ENCODE measurements at regions not wholly inside any gene's neighbourhood (a gene's known extent, or its start where the extent isn't known, plus 50 kb on each side); places are given as distances from the start of the nearest gene placed in this dataset.
"Not testable (repeated sequence)": the region's sequence is repeated elsewhere in the genome, so short reads cannot be mapped to it uniquely, and the experiment has no call there.

DNA sequence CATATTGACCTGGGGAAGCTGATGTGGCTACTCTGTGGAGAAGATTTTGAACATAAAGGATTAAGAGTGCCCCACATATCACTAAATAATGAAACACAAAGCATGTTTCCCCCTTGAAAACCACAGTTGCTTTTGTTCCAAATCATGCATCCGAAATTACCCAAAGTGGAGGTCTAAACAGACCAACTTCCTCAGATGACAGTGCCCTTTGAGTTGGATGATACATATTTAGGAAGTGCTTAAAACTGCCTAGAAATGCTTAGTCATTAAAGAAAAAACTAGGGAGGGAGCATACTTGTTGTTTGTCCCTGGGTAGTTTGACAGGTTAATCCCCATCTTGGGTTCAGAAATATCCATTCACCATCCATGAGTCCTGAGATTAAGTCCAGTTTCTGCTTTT lies 1070.3 kb downstream of the SUCLG1 start:
- no peak for DNase-seq (ENCODE audit: low read depth in 2 of 2)

DNA sequence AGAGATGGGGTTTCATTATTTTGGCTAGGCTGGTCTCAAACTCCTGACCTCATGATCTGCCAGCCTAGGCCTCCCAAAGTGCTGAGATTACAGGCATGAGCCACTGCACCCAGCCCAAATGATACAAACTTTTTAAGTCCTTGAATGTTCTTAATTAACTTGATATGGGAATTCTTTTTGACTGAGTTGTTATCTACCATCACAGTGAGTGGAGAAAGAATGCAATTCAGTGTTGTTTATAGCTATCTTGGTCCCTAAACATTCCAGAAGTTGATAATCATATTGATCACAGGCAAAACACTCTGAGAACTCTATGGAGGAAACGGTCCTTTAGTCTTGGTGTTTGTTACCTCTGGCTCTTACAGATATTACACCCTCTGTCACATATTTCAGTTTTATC lies 1072.5 kb downstream of the SUCLG1 start:
- no peak for DNase-seq (ENCODE audit: low read depth in 2 of 2)

DNA sequence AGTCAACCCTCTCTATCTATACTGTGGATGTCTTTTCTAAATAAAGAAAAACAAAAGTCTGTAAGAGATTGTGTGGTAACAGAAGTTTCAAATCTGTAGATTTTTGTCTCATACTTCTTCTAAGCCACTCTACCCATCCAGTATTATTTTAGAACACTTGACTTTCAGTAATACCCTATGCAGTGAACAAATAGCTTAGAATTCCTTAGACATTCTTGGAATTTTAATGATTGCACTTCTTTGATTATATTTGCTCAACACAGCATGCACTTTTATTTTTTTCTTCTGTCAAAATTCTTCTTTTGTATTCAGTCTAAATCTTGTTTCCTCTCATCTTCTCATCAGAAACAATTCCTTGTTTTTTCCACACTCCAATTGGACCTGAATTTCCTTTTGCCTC lies 1080.2 kb downstream of the SUCLG1 start:
- DNase-seq (ENCODE audit: low read depth in 2 of 2) = no peak

DNA sequence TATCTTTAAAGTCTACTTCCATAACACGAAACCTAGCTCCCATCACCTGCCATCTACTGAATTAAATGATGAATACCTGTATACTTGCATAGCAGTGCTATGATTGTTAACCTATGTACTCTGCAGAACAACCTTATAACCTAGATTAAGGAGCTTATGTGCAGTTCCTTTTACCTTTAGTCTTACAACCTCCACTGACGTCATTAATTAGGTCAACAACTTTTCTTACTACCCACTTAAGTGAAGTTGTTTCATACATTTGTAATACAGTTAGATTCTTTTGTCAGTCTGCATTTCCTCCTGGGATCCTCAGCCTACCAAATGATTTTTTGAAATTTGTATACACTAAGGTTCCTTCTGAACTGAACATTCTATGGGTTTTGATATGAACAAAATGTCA lies 1082.3 kb downstream of the SUCLG1 start:
- DNase-seq (ENCODE audit: low read depth in 2 of 2) = no peak

DNA sequence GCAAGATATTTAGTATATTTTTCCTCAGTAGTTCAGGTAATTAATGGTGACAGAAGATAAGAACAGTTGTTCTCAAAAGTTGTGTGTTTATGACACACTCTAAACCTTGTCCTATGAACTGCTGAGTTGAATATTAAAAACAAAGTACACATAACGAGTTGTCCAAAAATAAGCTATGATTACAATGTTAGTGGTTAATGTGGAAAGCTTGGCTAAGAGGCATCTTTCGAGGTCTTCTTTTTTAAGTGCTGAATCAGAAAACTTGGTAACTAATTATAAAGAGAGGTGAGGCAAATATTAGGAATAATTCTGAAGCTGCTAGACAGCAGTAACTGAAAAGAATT lies 1088.7 kb downstream of the SUCLG1 start:
- no peak for DNase-seq (ENCODE audit: low read depth in 2 of 2)

DNA sequence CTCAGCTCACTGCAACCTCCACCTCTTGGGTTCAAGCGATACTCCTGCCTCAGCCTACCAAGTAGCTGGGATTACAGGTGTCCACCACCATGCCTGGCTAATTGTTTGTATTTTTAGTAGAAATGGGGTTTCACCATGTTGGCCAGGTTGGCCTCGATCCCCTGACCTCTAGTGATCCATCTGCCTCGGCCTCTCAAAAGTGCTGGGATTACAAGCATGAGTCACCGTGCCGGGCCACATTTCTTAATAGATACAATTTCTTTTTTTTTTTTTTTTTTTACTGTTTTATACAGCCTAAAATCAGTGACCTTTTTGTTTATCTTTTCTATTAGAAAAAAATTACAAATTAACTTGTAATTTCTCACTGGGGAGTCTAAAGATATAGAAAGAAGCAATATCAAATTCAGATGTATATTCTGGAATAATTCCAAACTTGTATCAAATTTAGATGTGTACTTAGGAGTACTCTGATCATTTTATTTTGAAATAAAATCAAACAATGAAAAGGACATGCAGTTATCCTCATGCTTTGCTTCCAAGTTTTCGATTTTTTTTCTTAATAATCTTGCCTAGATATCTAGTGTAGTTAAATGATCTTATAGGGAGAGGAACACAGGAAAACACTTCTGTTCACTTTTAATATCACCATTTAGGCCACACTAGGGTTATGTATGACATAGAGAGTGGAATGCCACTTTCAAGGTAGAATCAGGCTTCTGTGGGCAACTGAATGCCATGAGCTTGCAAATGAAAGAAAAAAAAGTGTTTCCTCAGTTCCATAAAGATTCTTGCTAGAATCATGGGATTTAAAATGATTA lies 1089.3 kb downstream of the SUCLG1 start:
- no peak for DNase-seq (ENCODE audit: low read depth in 2 of 2)

DNA sequence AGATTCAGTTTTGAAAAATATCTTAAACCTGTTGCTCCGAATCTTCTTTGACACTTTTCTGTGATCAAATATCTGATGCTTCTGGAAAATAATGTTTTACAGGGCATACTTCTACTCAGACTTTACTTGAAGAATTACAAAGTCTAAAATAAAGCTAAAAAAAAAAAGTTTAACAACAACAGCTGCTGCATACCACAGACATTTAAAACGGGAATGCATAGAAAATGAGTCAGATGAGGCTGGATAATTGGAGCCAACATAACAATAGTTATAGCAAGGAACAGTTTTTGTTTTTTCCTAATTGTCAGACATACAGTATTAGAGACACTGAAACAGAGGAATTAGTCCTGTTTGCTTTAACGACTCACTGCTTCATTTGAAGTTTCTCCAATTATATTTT lies 1090.2 kb downstream of the SUCLG1 start:
- DNase-seq (ENCODE audit: low read depth in 2 of 2) = no peak

DNA sequence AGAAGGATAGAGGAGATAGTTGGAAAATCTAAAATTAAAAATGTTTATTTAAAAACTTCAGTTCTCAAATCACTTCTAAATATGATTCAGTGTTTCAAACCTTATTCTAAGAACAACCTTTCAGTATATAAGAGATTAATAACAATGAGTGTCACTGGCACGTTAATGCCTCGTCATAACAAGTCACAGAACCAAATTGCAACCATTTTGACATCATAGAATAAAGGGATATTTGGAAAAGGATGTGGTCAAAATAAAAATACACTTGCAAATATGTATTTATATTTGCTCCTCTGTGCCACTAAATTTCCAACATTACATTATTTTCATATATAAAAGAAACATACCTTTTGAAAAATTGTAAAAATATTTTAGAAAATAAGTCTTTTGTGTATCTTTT lies 1090.6 kb downstream of the SUCLG1 start:
- no peak for DNase-seq (ENCODE audit: low read depth in 2 of 2)

DNA sequence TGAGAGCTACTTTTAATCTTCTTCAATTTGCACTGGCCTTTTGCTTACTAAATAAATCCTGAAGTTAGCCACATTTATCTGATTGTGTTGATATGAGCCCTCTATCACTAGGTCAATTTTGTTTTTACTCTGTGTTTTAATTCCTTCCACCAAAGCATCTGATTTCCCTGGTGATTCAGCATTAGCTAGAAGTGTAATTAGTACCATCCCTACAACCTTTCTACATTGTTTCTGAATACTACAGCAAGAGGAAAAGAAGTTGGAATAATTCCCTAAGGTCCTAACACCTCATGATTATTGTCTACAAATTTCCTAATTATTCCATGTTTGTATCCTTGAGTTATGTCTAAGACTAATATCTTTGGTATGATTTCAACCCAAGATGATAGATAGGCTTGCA lies 1093.6 kb downstream of the SUCLG1 start:
- DNase-seq (ENCODE audit: low read depth in 2 of 2) = no peak

DNA sequence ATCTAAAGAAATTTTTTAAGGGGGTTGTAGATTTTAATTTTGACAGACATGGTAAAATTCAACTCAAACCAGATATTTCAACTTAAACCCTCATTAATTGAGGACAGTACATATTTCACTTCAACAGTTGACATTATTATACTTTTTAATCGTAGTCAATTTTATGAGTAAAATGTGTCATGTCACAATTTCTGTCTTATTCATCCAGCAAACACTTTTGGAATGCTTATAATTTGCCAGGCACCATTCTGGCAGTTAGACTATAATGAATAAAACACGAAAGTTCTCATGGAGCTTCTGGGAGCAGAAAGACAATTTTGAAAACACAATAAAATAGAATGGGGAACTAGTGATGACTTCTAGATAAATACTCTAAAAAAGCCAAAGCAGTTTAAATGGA lies 1094.8 kb downstream of the SUCLG1 start:
- DNase-seq (ENCODE audit: low read depth in 2 of 2) = no peak

DNA sequence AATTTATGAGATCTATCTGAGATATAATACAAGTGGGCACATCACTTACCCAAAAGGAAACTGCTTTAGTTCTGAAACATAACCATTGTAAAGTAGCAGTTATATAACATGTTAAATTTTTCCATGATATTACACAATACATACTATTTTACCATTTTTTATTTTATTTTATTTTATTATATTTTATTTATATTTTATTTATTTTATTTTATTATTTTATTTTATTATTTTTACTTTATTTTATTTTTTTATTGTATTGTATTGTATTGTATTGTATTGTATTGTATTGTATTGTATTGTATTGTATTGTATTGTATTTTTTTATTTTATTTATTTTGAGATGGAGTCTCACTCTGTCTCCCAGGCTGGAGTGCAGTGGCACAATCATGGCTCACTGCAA lies 1095.9 kb downstream of the SUCLG1 start:
- not testable (repeated sequence) for DNase-seq (ENCODE audit: low read depth in 2 of 2)

DNA sequence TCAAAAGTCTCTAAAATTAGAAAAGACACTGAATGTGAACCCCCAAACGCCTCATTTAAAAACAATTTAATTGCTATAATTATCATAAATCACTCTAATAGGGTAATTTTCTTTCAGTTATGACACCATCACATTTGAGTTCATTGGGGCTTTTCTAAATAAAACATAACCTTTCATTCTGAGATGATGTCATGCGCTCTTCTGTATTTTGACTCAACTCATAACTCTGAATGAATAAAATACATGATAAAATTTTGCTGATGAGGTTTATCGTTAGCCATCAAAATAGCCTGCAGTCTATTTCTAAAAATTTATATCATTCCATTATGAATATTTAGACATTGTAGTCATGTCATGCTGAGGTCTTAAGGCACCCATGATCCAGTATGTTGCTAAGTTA lies 1099.7 kb downstream of the SUCLG1 start:
- DNase-seq (ENCODE audit: low read depth in 2 of 2) = no peak

DNA sequence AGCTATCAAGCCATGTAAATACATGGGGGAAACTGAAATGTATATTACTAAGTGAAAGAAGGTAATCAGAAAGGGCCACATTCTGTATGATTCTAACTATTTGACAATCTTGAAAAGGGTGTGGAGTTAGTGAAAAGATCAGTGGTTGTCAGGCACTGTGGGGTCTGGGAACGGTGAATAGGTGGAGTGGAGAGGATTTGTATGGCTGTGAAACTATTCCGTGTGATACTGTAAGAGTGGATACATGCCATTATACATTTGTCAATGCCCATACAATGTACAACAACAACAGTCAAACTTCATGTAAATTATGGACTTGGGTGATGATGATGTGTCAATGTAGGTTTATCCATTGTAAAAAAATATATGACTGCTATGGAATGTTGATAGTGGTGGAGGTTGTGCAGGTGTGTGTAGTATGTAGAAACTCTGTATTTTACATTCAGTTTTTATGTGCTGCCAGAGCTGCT lies 1116.2 kb downstream of the SUCLG1 start:
- no peak for DNase-seq (ENCODE audit: low read depth in 2 of 2)

DNA sequence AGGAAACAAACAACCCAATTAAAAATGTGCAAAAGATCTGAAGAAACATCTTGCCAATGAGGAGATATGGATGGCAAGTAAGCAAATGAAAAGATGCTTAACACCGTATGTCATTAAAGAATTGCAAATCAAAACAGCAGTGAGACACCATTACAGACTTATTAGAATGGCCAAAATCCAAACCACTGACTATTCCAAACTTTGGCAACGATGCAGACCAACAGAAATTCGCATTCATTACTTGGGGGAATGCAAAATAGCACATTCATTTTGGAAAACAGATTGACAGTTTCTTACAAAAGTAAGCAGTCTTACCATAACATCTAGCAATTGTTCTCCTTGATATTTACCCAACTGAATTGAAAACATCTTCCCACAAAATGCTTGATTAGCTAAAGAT lies 1118.7 kb downstream of the SUCLG1 start:
- no peak for DNase-seq (ENCODE audit: low read depth in 2 of 2)

DNA sequence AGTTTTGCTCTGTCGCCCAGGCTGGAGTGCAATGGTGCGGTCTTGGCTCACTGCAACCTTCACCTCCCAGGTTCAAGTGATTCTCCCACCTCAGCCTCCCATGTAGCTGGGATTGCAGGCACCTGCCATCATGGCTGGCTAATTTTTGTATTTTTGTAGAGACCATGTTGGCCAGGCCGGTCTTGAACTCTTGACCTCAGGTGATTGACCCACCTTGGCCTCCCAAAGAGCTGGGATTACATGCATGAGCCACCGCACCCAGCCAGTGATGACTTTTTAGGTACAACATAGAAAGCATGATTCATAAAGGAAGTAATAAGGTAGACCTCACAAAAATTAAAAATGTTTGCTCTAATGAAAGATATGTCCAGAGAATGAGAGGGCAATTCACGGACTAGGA lies 1119.1 kb downstream of the SUCLG1 start:
- DNase-seq (ENCODE audit: low read depth in 2 of 2) = not testable (repeated sequence)

DNA sequence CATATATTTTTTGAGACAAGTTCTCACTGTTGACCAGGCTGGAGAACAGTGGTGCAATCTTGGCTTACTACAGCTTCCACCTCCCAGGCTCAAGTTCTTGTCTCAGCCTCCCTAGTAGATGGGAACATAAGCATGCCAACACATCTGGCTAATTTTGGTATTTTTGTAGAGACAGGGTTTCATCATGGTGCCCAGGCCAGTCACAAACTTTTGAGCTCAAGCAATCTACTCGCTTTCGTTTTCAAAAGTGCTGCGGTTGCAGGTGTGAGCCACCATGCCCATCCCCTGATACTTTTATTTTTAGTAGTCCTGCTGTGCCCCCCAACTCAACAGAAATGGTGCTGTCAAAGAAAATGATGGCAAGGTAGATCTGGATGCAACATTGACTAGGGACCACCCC lies 1127.3 kb downstream of the SUCLG1 start:
- no peak for DNase-seq (ENCODE audit: low read depth in 2 of 2)

DNA sequence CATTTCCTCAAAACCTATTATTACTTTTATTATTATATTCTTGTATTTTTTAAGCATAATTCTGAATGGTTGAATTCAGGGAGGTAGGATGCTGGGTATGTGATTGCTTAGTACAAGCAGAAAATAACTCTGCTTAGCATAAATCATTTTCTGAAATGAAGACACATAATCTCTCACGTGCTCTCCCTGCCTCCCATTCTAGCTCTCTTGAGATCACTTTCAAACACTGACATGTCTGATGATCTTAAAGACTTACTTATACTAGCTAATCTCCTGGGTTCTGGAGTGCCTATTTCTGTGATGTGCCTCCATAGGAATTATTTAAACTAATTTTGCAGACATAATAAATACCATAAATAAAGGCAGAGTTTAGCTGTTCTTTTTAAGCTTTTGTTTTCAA lies 1136.0 kb downstream of the SUCLG1 start:
- no peak for DNase-seq (ENCODE audit: low read depth in 2 of 2)

DNA sequence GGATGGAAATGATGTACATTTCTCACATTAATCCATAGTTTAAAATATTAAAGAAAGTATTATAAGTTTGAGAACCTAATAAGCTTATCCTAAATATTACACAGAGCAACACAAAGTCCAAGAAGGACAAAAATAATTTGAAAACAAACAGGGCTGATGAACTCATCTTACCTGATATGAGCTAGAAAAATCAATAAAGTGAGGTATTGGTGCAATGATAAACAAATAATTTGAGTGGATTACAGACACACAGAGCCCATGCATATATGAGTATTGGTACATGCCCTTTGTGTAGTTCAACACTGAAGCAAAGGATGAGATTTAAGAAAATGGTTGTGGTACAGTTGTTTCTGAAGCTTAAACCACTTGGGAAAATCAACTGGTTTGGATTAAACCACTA lies 1139.0 kb downstream of the SUCLG1 start:
- DNase-seq (ENCODE audit: low read depth in 2 of 2) = no peak

DNA sequence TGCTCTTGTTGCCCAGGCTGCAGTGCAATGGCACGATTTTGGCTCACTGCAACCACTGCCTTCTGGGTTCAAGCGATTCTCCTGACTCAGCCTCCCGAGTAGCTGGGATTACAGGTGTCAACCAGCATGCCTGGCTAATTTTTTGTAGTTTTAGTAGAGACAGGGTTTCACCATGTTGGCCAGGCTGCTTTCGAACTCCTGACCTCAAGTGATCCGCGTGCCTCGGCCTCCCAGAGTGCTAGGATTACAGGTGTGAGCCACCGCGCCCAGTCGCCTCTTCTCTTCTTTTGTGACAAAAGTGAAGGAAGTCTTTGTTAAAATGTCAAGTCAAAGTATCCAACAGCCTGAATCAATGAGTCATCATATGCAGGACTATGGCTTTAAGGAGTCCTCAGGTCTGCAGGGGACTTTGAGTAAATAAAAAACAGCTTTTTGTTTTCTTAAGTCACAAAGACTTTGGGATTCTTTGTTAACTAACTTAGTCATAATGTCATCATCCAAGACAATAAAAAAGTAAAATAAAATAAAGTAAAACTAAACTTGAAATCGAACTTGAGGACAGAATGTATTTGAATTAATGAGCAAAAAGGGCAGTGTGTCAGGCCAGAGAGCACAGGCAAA lies 1153.2 kb downstream of the SUCLG1 start:
- no peak for DNase-seq (ENCODE audit: low read depth in 2 of 2)

DNA sequence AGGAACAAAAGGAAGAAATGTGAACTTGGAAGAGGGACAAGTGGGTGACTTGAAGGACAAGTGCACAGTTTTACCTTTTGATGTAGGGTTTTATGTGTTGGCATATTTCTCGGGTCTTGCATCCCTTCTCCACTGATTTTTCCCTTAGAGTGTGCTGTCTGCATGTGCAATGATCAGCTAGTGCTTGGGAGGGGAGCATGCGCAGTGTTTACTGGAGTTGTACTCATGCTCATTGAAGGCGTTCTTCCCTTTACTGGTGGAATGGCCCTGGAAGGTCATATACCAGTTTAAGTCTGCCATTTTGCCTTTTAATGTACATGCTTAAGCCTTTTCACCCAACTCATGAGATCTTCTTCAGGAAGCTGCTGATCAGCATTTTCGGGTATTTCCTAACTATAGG lies 1168.0 kb downstream of the SUCLG1 start:
- DNase-seq (ENCODE audit: low read depth in 2 of 2) = no peak

DNA sequence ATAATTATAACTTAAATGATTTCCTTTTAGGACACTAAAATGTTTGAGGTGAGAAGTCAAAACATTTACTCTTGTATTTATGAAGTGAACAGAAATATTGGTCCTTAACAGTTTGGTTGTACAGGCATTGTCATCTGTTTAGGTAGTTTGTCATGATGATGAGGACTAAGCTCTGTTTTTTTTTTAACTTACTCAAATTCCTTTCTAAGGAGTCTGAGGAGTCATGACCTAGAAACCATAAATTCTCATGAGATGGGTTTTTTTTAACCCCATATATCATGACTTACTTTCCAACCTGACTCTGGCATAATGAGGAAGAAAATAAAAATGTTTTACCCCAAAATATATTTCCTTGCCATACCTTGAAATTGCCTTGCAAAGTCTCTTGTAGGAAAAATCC lies 1176.2 kb downstream of the SUCLG1 start:
- DNase-seq (ENCODE audit: low read depth in 2 of 2) = no peak

DNA sequence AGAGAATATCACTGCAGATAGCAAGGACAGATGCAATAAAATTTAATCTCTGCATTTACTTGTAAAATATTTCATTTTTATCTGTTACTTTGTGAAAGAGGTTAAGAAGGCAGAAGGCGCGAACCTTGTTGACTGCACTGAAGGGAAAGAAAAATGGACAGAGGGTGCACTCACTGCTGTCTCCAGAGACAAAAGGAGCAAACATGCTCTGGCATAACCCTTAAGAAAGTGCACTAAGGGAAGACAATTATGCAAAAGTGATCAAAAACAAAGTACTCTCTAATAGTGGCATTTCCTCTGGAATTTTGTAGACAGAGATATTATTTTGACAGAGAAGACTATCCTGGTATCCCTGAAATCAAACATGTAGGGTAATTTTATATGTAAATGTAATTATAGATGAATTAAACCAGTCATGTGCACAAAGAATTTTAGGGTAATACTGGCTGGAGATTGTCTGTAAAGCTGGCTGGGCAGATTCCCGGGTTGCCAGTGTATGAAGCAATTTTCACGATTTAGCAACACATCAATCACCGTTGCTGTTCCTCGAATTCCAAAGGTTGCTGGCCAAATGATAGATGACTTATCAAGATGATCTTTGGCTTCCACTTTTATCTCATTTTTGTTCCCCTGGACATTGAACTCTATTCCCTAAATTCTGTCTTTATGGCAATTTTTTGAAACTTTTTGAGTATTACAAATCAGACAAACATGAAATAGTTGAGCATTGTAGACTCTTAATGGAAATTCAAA lies 1176.9 kb downstream of the SUCLG1 start:
- DNase-seq (ENCODE audit: low read depth in 2 of 2) = no peak

DNA sequence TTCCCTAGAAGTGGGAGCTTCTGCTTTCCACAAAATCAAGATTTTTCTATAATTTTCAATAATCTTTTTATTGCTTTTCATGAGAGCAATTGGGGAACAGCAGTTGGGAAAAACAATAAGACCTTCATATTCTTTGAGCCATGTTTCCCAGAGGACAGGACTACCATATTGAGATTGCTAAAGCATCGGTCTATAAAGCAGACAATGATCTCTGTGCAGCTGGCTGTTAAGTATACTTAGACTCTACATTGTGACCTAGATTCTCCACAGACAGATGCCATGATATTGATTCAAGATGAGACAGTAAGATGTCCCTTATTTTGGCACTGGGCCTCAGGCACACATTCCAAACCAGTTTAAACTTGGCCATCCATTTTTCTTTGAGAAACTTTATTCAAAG lies 1178.7 kb downstream of the SUCLG1 start:
- DNase-seq (ENCODE audit: low read depth in 2 of 2) = no peak
